ENCODE measurements at regions not wholly inside any gene's neighbourhood (a gene's known extent, or its start where the extent isn't known, plus 50 kb on each side); places are given as distances from the start of the nearest gene placed in this dataset.

DNA sequence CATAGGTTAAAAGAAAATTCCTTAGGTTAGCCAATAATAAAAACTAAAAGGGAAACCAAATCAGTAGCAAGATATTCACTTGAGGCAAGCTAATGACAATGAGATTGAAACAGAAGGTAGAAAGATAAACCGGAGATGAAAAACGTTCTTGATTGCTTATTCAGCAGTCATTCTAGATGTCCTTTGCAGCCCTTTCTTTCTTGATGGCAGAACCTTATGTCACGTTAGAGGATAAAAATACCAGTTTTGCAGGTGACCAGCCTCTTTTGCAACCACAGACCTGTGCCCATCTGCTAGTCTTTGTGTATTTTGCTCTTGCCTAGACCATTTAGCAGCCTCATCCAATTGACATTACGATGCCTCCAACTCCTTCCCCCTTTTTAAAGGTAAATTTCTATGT, 337.8 kb downstream of the DMAC1 start:
- TF ChIP-seq RARG (CRISPR knock-in tag; IDR thresholded peaks at IDR 0.05; ENCODE audit: low read depth) (no peak), ZNF350 (CRISPR knock-in tag; IDR thresholded peaks at IDR 0.05; ENCODE audit: borderline replicate concordance, low read depth) (no peak), POLR2A (IDR thresholded peaks at IDR 0.05; ENCODE audit: insufficient read depth in 1 of 2, low read depth in 2 of 2, low read length in 2 of 2) (no peak), KDM6A (CRISPR knock-in tag; IDR thresholded peaks at IDR 0.05; ENCODE audit: low read depth) (no peak), SNRNP70 (IDR thresholded peaks at IDR 0.05; ENCODE audit: low read depth, low read length) (no peak), JARID2 (CRISPR knock-in tag; IDR thresholded peaks at IDR 0.05; ENCODE audit: insufficient replicate concordance) (no peak), ZNF256 (CRISPR knock-in tag; conservative IDR thresholded peaks at IDR 0.05) (no peak)
- TF ChIP-seq, protein P1, sequence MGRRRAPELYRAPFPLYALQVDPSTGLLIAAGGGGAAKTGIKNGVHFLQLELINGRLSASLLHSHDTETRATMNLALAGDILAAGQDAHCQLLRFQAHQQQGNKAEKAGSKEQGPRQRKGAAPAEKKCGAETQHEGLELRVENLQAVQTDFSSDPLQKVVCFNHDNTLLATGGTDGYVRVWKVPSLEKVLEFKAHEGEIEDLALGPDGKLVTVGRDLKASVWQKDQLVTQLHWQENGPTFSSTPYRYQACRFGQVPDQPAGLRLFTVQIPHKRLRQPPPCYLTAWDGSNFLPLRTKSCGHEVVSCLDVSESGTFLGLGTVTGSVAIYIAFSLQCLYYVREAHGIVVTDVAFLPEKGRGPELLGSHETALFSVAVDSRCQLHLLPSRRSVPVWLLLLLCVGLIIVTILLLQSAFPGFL (CRISPR knock-in tag; IDR thresholded peaks at IDR 0.05), result no peak
- TF ChIP-seq, protein P2, sequence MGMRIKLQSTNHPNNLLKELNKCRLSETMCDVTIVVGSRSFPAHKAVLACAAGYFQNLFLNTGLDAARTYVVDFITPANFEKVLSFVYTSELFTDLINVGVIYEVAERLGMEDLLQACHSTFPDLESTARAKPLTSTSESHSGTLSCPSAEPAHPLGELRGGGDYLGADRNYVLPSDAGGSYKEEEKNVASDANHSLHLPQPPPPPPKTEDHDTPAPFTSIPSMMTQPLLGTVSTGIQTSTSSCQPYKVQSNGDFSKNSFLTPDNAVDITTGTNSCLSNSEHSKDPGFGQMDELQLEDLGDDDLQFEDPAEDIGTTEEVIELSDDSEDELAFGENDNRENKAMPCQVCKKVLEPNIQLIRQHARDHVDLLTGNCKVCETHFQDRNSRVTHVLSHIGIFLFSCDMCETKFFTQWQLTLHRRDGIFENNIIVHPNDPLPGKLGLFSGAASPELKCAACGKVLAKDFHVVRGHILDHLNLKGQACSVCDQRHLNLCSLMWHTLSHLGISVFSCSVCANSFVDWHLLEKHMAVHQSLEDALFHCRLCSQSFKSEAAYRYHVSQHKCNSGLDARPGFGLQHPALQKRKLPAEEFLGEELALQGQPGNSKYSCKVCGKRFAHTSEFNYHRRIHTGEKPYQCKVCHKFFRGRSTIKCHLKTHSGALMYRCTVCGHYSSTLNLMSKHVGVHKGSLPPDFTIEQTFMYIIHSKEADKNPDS (CRISPR knock-in tag; IDR thresholded peaks at IDR 0.05), result no peak
- TF ChIP-seq, protein P3, sequence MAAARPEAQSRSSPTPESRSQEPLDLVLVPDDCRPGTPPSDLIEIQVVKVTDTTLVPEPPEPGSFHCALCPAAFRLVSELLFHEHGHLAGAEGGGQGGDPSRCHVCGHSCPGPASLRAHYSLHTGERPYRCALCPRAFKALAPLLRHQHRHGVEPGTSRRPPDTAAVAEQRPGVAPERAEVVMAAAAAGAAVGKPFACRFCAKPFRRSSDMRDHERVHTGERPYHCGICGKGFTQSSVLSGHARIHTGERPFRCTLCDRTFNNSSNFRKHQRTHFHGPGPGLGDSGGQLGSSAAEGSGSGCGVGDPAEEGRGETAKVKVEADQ (CRISPR knock-in tag; IDR thresholded peaks at IDR 0.05; ENCODE audit: borderline replicate concordance), result no peak
- TF ChIP-seq, protein P4, sequence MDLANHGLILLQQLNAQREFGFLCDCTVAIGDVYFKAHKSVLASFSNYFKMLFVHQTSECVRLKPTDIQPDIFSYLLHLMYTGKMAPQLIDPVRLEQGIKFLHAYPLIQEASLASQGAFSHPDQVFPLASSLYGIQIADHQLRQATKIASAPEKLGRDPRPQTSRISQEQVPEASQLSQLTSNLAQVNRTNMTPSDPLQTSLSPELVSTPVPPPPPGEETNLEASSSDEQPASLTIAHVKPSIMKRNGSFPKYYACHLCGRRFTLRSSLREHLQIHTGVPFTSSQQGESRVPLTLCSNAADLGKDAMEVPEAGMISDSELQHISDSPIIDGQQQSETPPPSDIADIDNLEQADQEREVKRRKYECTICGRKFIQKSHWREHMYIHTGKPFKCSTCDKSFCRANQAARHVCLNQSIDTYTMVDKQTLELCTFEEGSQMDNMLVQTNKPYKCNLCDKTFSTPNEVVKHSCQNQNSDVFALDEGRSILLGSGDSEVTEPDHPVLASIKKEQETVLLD (CRISPR knock-in tag; IDR thresholded peaks at IDR 0.05; ENCODE audit: low read depth), result no peak
- Histone ChIP-seq H3K36me3 (replicated peaks in 1 of 2; ENCODE audit: control insufficient read depth in 1 of 2, insufficient read depth in 2 of 2, low read length in 2 of 2) (no peaks in the 10 kb centered on the region), H4K20me1 (ENCODE audit: insufficient read depth, low read length) (no peaks in the 10 kb centered on the region), H3K9me3 (ENCODE audit: low read length) (no peaks in the 10 kb centered on the region), H3K9ac (ENCODE audit: insufficient read depth, low read depth, low read length) (no peak overlapping the region), H3K27ac (ENCODE audit: extremely low read length, insufficient read depth, low read length) (no peak overlapping the region), H2AFZ (ENCODE audit: low read length) (no peak overlapping the region), H3K27me3 (ENCODE audit: control insufficient read depth in 1 of 2, insufficient read depth in 2 of 2, low read length in 2 of 2) (no peaks in the 10 kb centered on the region), H3K4me3 (replicated peaks in 1 of 3; ENCODE audit: insufficient read depth in 1 of 3, low read depth in 2 of 3, low read length in 3 of 3) (no peak overlapping the region), H3K4me2 (ENCODE audit: low read depth, low read length) (no peak overlapping the region), H3K79me2 (ENCODE audit: insufficient read depth, low read length) (no peaks in the 10 kb centered on the region), H3K4me1 (ENCODE audit: insufficient read depth, low read length) (no peaks in the 10 kb centered on the region)
- ChIA-PET POLR2A (no interaction called here), CTCF (ENCODE audit: low intra/inter-chr PET ratio, low total read pairs) (no interaction called here)
- WGBS (ENCODE audit: low lambda C conversion rate), result 18% methylated on average over 4 of the region's 4 CpGs
- FAIRE-seq, result no peak
- BruUV-seq (replicated peaks), result no TSS peak
- no peak for ATAC-seq
- in situ Hi-C loops (cut with HindIII; ENCODE audit: extremely low pct_ligation_motif_present, low pct_unique_long_range_greater_than_20kb) (no loop called here), intact Hi-C loops (cut with micrococcal nuclease; ENCODE audit: unreplicated experiment) (no loop called here)
- DNase-seq (ENCODE audit: low spot score), result no peak

Data from HepG2 (cell line).